Motor neuron (in vitro differentiated cells): ENCODE measurements at regions not wholly inside any gene's neighbourhood (a gene's known extent, or its start where the extent isn't known, plus 50 kb on each side); places are given as distances from the start of the nearest gene placed in this dataset.

Source experiments
- ATAC-seq, 8 experiments: fragments of 200-7000 bp; cut with Tn5 transposase; replicated peaks in 6 of 8; 2 replicates each; pipeline ENCODE4 v1.8.0; 2021; ENCODE audit warnings: mild to moderate bottlenecking in 8 of 8, moderate library complexity in 8 of 8
- H3K27ac ChIP-seq, 2 donors: fragments of 250-450 bp; sonication (Bioruptor Pico); 2 replicates each; pipeline ENCODE4 v1.9.0; 2021; ENCODE audit warnings: antibody characterized with exemption in 2 of 2, mild to moderate bottlenecking in 2 of 2, moderate library complexity in 1 of 2
- H3K4me1 ChIP-seq, 2 donors: fragments of 250-450 bp; sonication (Bioruptor Pico); replicated peaks in 1 of 2; 2 replicates each; pipeline ENCODE4 v1.6.1; 2021; ENCODE audit warnings: antibody characterized with exemption in 2 of 2, mild to moderate bottlenecking in 2 of 2, moderate library complexity in 1 of 2
- H3K4me3 ChIP-seq, 5 donors: fragments of 250-450 bp; sonication (Bioruptor Pico); 2 replicates each; pipeline ENCODE4 v1.9.0; 2021; ENCODE audit warnings: antibody characterized with exemption in 5 of 5, mild to moderate bottlenecking in 5 of 5, moderate library complexity in 4 of 5
- WGBS, 10 experiments: fragments of 450-650 bp; shearing (Covaris generic); methylation state at CpG; one replicate each; pipeline ENCODE4 v1.0.0; 2022; 5-methylcytosine and 5-hydroxymethylcytosine counted together
- in situ Hi-C, 9 experiments: fragments of 400-800 bp; cut with MboI; loops; one replicate each; pipeline ENCODE4 v1.15.0; 2021; ENCODE audit warnings: low sequenced_read_pairs in 9 of 9, low pct_unique_long_range_greater_than_20kb in 2 of 9; ENCODE audit not compliant: unreplicated experiment in 9 of 9

GRCh38 chr4:63869370-63869769, 539.9 kb downstream of the TECRL start:
- 0 to 100% (median 71%) methylated on average over 1 to 2 of the region's 2 CpGs; no CpG with 5 or more reads in 1 of the 10 experiments for WGBS, 10 experiments
- H3K4me3 ChIP-seq = no peak overlapping the region
- ATAC-seq = no peak

GRCh38 chr4:63851496-63851895, 557.8 kb downstream of the TECRL start:
- Histone ChIP-seq H3K4me3 (no peak overlapping the region), H3K27ac (no peak overlapping the region), H3K4me1 (no peaks in the 10 kb centered on the region)
- no peak for ATAC-seq
- in situ Hi-C loops = no loop called here
- 0 to 100% (median 74%) methylated on average over 2 of the region's 2 CpGs for WGBS, 10 experiments

More at GRCh38 chr4:63869370-63869769, 539.9 kb downstream of the TECRL start:
- in situ Hi-C loops = no loop called here
- Histone ChIP-seq H3K4me1 (no peaks in the 10 kb centered on the region), H3K27ac (no peak overlapping the region)

- Histone ChIP-seq H3K4me1 (no peaks in the 10 kb centered on the region), H3K4me3 (no peak overlapping the region), H3K27ac (no peak overlapping the region)
- 0 to 83% (median 45%) methylated on average over 1 to 3 of the region's 3 CpGs; no CpG with 5 or more reads in 4 of the 10 experiments for WGBS, 10 experiments
- in situ Hi-C loops = no loop called here
- ATAC-seq = no peak
Measured at GRCh38 chr4:63841266-63841665, 568.0 kb downstream of the TECRL start.

- ATAC-seq = no peak
- in situ Hi-C loops = no loop called here
- no peak overlapping the region for H3K27ac ChIP-seq
- H3K4me3 ChIP-seq = no peak overlapping the region
- no peaks in the 10 kb centered on the region for H3K4me1 ChIP-seq
- 17 to 86% (median 60%) methylated on average over 1 to 2 of the region's 2 CpGs; no CpG with 5 or more reads in 5 of the 10 experiments for WGBS, 10 experiments
Measured at GRCh38 chr4:63831590-63832155, 577.6 kb downstream of the TECRL start.

- in situ Hi-C loops = no loop called here
- no peak overlapping the region for H3K4me3 ChIP-seq
- no peaks in the 10 kb centered on the region for H3K4me1 ChIP-seq
- no peak for ATAC-seq
- 20 to 94% (median 73%) methylated on average over 1 to 8 of the region's 11 CpGs; no CpG with 5 or more reads in 1 of the 10 experiments for WGBS, 10 experiments
- no peak overlapping the region for H3K27ac ChIP-seq
Measured at GRCh38 chr4:63817196-63817865, 591.9 kb downstream of the TECRL start.

GRCh38 chr4:63814171-63814964, 594.9 kb downstream of the TECRL start:
- Histone ChIP-seq H3K4me3 (no peak overlapping the region), H3K4me1 (no peaks in the 10 kb centered on the region), H3K27ac (no peak overlapping the region)
- WGBS, 10 experiments = 0 to 100% (median 60%) methylated on average over 1 to 2 of the region's 4 CpGs; no CpG with 5 or more reads in 5 of the 10 experiments
- in situ Hi-C loops = no loop called here
- no peak for ATAC-seq

- no peak overlapping the region for H3K4me3 ChIP-seq
- 0 to 100% (median 67%) methylated on average over 1 to 2 of the region's 2 CpGs; no CpG with 5 or more reads in 2 of the 10 experiments for WGBS, 10 experiments
- H3K4me1 ChIP-seq = no peaks in the 10 kb centered on the region
- ATAC-seq = no peak
- in situ Hi-C loops = no loop called here
- H3K27ac ChIP-seq = no peak overlapping the region
Measured at GRCh38 chr4:63799166-63799565, 610.1 kb downstream of the TECRL start.

- H3K27ac ChIP-seq = no peak overlapping the region
- WGBS, 10 experiments = 0 to 100% (median 81%) methylated on average over 1 to 2 of the region's 2 CpGs
- no peak overlapping the region for H3K4me3 ChIP-seq
- H3K4me1 ChIP-seq = no peaks in the 10 kb centered on the region
- in situ Hi-C loops = no loop called here
- ATAC-seq = no peak
Measured at GRCh38 chr4:63795301-63795700, 613.9 kb downstream of the TECRL start.

GRCh38 chr4:63790377-63790776, 618.9 kb downstream of the TECRL start:
- ATAC-seq = no peak
- Histone ChIP-seq H3K4me1 (no peaks in the 10 kb centered on the region), H3K4me3 (no peak overlapping the region), H3K27ac (no peak overlapping the region)
- in situ Hi-C loops = no loop called here
- WGBS, 10 experiments = 10 to 100% (median 73%) methylated on average over 2 to 5 of the region's 5 CpGs

GRCh38 chr4:63788271-63788670, 621.0 kb downstream of the TECRL start:
- ATAC-seq = no peak
- Histone ChIP-seq H3K27ac (no peak overlapping the region), H3K4me1 (no peaks in the 10 kb centered on the region), H3K4me3 (no peak overlapping the region)
- in situ Hi-C loops = no loop called here
- 0 to 100% (median 74%) methylated on average over 1 of the region's 1 CpG; no CpG with 5 or more reads in 2 of the 10 experiments for WGBS, 10 experiments

- in situ Hi-C loops = no loop called here
- Histone ChIP-seq H3K4me3 (no peak overlapping the region), H3K27ac (no peak overlapping the region), H3K4me1 (no peaks in the 10 kb centered on the region)
- ATAC-seq = no peak
- 0 to 100% (median 77%) methylated on average over 1 of the region's 1 CpG; no CpG with 5 or more reads in 3 of the 10 experiments for WGBS, 10 experiments
Measured at GRCh38 chr4:63787326-63787725, 621.9 kb downstream of the TECRL start.

- in situ Hi-C loops = no loop called here
- 0 to 97% (median 11%) methylated on average over 1 to 3 of the region's 3 CpGs; no CpG with 5 or more reads in 3 of the 10 experiments for WGBS, 10 experiments
- no peak overlapping the region for H3K4me3 ChIP-seq
- H3K4me1 ChIP-seq = no peaks in the 10 kb centered on the region
- no peak overlapping the region for H3K27ac ChIP-seq
- ATAC-seq = no peak
Measured at GRCh38 chr4:63786171-63786570, 623.1 kb downstream of the TECRL start.

- in situ Hi-C loops = no loop called here
- no peaks in the 10 kb centered on the region for H3K4me1 ChIP-seq
- WGBS, 10 experiments = 0 to 50% (median 0%) methylated on average over 1 of the region's 1 CpG
- no peak overlapping the region for H3K4me3 ChIP-seq
- no peak overlapping the region for H3K27ac ChIP-seq
- no peak for ATAC-seq
Measured at GRCh38 chr4:63784822-63785221, 624.4 kb downstream of the TECRL start.
